NCI-H146 (cell line): ENCODE measurements at regions not wholly inside any gene's neighbourhood (a gene's known extent, or its start where the extent isn't known, plus 50 kb on each side); places are given as distances from the start of the nearest gene placed in this dataset.
"Not testable (repeated sequence)": the region's sequence is repeated elsewhere in the genome, so short reads cannot be mapped to it uniquely, and the experiment has no call there.

Source experiments
- DNase-seq: peaks from one replicate; lab custom pipeline; 2025; lab: John Stamatoyannopoulos, UW

- DNase-seq: no peak
These were observed 163.4 kb downstream of the MYCN start for GRCh38 chr2:16103614-16104314.

DNA sequence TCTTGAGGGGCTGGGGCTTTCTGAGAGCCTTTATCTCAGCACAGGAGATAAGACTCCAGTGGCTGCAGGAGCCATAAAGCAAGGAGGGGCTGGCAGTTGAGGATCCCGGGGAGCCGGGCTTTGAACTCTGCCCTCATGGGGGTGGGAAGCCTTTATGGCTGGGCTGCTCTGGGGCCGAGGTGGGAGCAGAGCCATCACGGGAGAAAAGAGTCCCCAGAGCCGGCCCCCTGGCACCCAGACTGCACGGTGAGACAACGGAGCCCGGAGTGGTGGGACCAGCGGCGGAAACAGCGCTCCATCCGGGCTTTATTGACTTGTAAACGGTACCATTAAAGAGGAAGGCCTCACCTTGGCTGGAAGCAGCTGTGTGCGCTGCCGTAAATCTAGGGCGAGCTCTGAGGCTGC, 162.6 kb downstream of the MYCN start:
- no peak for DNase-seq

GRCh38 chr2:16102358-16102975, 162.1 kb downstream of the MYCN start:
- no peak for DNase-seq

GRCh38 chr2:16101196-16101595, 160.8 kb downstream of the MYCN start:
- no peak for DNase-seq

- DNase-seq: no peak
These were observed 159.7 kb downstream of the MYCN start for GRCh38 chr2:16100006-16100405.

DNA sequence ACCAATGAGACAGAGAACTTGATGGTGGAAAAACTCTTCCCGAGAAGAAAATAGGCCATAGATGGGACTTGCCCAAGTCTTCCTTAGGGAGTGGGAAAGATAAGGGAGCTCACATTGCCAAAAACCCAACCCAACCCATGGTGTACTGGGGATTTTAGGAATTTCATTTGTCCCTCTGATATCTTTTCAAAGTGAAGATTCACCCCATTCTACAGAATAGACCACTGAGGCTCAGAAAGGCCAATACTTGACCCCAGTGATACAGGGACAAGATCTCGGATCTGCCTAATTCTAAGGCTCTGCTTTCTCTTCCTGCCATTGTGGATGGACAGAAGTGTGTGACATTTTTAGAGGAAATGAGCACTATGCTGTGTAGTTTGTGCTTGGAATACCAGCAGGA, 159.0 kb downstream of the MYCN start:
- DNase-seq: no peak

DNA sequence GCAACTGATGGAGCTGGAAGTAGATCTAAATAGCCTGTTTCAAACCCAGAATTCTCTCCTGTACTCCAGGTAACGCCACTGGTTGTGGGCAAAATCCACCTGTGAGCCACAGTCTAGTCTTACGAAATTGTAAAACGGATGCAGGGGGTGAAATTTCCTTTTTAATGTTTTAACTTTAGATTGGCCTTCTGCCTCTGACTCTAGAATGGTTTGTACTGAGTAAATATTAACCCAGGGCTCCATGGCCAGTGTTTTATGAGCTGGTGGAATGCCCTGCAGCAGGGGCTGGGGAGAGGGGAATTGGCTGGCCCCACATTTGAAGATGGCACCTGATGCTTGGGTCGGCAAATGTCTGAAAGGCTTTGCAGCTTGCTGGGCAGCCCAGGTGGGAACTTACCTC, 156.6 kb downstream of the MYCN start:
- DNase-seq: no peak

GRCh38 chr2:16095483-16095882, 155.1 kb downstream of the MYCN start:
- not testable (repeated sequence) for DNase-seq

DNA sequence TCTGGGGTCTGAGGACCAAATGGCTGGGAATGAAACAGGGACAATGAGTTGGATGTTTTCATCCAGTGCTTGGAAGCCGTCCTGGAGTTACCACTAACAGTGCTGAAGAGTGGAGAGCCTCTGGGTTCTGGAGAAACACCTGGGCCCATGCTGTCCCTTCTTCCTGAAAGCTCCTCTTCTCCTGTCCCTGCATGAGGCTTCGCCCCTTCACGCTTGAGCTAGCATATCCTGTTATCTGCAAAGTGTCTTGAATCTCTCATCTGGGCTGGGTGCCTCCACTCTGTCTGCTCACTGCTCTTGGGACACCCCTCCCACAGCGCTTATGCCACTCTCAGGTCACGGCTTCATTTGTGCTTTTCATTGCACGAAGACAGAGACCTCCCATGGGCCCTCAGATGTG, 154.5 kb downstream of the MYCN start:
- no peak for DNase-seq

DNA sequence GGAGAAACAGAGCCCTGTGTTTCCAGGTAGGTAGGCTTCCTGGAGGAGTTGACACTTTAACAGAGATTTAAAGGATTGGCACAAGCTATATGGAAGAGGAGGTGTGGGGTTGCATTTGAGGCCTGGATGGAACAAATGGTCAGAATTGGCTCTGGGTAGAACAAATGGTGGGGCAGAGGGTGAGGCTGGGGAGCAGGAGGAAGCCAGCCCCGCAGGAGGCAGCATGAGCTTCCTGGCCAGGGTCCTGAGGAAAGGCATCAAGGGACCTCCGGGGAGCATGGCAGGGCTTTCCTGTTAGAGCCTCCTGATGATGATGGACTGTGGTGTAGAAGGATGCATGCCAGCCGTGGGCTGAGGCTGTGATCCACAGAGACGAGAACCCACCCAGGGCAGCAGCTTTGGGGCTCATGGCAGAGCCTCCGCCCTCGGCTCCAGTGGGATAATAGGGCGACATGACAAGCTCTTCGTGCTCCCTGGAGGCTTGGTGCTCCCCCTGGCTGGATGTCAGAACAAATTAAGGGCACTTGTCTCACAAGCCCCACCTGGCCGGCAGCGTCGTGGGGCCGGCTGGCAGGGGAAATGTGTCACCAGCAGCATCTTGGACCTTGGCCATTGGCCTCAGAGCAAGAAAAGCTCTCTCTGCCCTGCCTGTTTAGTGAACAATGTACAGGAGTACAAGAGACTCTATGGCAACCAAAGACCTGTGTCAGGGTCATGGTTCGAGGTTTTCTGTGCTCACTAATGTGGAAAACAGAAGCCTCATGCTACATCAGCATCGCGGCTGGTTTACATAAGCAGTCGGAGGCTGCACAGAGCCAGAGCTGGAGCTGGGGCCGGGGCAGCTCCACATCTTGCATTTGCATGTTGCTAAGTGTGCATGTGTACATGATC, 153.5 kb downstream of the MYCN start:
- DNase-seq: no peak

DNA sequence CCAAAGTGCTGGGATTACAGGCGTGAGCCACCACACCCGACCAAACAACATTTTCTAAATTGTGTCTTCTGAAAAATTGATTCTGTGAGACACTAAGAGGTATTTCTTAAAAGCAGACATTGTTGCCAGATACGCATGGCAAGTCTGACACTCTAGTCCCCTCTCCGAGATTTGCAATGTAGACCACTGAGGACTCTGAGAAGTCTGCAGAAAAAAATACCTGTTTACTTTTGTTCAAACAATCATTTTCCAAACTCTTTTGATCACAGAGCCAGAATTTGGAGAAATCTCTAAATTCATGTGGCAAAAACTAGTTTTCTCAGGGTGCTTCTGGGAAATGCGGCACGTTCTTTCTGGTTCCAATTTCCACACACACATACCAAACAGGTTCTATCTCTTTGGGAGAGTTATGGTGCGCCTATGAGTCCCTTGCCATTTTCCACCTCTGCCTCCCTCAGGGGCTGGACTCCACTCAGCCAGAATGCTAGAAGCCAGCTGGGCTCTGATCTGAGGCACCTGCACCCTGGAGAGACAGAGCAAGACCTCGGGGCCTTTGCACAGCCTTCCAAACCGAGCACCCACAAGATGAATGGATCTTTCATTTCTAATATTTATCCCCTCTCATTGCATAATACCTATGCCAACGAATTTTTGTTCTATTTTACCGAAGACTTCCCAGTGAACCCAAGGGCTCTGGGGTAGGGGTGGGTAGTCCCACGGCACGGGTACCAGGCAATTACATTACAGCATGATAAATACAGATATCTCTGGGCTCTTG, 152.7 kb downstream of the MYCN start:
- no peak for DNase-seq

DNA sequence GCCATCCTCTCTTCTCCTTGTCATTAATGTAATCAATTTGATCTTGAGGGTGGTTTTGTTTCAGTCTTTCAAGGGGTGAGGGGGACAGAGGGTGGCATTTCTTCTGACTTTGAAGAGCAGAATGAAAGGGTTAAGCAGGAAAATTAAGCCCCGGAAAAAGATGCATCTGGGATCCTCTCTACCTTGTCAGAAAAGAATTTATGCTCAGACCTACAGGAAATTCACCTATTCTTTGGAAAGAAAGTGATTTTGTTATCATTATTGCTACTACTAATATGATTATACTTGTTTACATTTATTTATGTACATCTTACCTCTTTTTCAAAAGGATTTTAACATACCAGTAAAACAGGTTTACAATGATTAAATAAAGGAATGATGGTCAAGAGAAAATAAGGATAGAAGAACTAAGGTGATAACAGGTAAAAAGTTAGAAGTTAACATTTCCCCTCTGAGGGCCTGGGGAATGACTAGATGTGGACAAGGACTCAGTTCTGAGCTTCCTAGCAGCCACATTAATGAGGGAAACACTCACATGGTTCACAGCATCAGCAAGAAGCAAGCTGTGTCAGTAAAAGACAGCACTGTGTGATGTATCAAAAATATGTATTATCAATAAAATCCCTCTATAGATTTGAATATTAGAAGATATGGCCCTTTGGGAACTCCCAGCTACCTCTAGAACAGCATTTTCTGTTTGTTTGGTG, 151.4 kb downstream of the MYCN start:
- no peak for DNase-seq

- no peak for DNase-seq
These were observed 150.6 kb downstream of the MYCN start for GRCh38 chr2:16090650-16091575.

DNA sequence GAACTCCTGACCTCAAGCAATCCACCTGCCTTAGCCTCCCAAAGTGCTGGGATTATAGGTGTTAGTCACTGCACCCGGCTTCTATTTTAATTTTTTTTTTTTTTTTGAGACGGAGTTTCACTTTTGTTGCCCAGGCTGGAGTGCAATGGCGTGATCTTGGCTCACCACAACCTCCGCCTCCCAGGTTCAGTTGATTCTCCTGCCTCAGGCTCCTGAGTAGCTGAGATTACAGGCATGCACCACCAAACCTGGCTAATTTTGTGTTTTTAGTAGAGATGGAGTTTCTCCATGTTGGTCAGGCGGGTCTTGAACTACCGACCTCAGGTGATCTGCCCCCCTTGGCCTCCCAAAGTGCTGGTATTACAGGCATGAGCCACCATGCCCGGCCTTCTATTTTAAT, 149.1 kb downstream of the MYCN start:
- DNase-seq: not testable (repeated sequence)

DNA sequence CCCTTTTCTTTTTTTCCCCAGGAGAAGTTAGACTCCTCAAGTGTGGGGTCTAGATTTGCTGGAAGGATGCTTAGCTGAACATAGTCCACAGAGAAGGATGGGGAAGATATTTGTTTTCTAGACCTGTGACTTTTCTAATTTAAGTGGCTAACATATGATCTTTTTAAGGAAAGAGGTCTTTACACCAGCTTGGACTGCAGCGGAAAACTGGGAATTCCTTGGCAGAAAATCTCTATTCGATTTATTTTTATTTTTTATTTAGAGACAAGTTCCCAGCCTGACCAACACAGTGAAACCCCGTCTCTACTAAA, 148.4 kb downstream of the MYCN start:
- no peak for DNase-seq

DNA sequence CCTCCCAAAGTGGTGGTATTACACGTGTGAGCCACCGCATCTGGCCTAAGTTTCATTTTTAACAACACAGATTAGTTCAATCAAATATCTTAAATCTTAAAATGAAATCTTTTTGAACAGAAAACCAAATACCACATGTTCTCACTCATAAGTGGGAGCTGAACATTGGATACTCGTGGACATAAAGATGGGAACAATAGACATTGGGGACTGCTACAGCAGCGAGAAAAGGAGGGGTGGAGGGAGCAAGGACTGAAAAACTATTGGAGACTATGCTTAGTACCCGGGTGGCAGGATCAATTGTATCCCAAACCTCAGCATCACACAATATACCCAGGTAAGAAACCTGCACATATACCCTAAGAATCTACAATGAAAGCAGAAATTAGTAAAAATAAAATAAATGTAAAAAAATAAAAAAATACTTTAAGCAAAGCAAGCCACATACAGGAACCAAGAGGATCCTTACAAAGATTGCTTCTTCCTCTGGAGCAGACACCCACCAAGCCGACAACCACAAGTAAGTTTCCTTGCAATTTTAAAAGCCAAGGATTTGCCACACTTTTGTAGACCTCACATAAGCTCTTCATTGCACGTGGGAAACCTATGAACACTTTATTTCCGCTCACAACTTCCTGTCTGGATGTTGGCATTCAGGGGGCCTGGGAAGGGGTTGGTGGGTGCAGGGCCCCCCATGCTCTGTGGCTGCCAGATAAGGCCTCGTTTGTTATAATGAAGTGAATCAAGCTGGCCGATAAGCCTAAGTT, 147.9 kb downstream of the MYCN start:
- DNase-seq: no peak

- not testable (repeated sequence) for DNase-seq
These were observed 145.8 kb downstream of the MYCN start for GRCh38 chr2:16086136-16086535.

DNA sequence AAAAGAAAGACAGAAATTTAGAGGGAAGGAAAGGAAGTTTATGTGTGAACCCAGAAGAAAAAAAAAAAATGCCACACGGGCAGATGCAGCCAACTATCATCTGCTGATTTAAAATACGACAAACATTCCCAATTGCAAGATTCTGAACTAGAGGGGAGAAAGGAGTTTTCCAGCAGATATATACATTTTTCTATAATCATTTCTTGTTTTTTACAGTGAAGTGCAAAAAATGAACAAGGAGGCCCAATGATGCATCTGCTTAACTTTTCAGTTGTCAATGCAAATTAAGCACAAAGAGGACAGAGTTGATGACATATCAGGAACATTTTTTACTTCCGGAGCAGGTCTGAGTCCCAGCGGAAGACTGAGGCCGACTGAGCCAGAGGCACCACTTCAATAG, 144.7 kb downstream of the MYCN start:
- no peak for DNase-seq

GRCh38 chr2:16084274-16084673, 143.9 kb downstream of the MYCN start:
- DNase-seq: no peak

GRCh38 chr2:16082276-16082675, 141.9 kb downstream of the MYCN start:
- no peak for DNase-seq
